OCI-LY7 (cell line): ENCODE measurements at regions not wholly inside any gene's neighbourhood (a gene's known extent, or its start where the extent isn't known, plus 50 kb on each side); places are given as distances from the start of the nearest gene placed in this dataset.

Source experiments
- BruUV-seq: library from RNA; stranded (reverse); fragments of 400-500 nt; replicated peaks from 2 replicates; lab custom pipeline; 2021; lab: Mats Ljungman, UMichigan
- CTCF ChIA-PET: fragments of 300-600 bp; sonication (Branson Sonifier 250); formaldehyde crosslinking; loops from one replicate; lab custom pipeline; 2022; ENCODE audit warnings: antibody characterized with exemption; ENCODE audit not compliant: unreplicated experiment; lab: Charles Lee
- POLR2A ChIA-PET: fragments of 300-600 bp; sonication (Branson Sonifier 250); formaldehyde crosslinking; loops from one replicate; lab custom pipeline; 2022; ENCODE audit warnings: antibody characterized with exemption; lab: Charles Lee
- DNase-seq: peaks from one replicate; pipeline ENCODE4 v3.0.0-alpha.2; 2015; ENCODE audit warnings: low spot score
- H2AFZ ChIP-seq: fragments of 200-600 bp; sonication (generic), shearing (Covaris generic); 2 replicates; pipeline ENCODE4 v1.6.1; 2014; ENCODE audit warnings: mild to moderate bottlenecking, antibody characterized with exemption, low read length, moderate library complexity
- H3K27ac ChIP-seq: fragments of 200-600 bp; sonication (generic); 2 replicates; pipeline ENCODE4 v1.5.1; 2014; ENCODE audit warnings: mixed run types, low read depth, mild to moderate bottlenecking, moderate library complexity, low read length, inconsistent platforms; ENCODE audit not compliant: poor library complexity, severe bottlenecking
- H3K36me3 ChIP-seq: fragments of 200-600 bp; sonication (generic); 2 replicates; pipeline ENCODE4 v1.6.1; 2014; ENCODE audit warnings: mild to moderate bottlenecking, antibody characterized with exemption, low read length, moderate library complexity, mixed read lengths; ENCODE audit not compliant: insufficient read depth
- H3K4me1 ChIP-seq: fragments of 200-600 bp; sonication (generic); 2 replicates; pipeline ENCODE4 v1.5.1; 2014; ENCODE audit warnings: mild to moderate bottlenecking, low read length; ENCODE audit not compliant: insufficient read depth, poor library complexity, severe bottlenecking
- H3K4me2 ChIP-seq: fragments of 200-600 bp; sonication (generic); 2 replicates; pipeline ENCODE4 v1.6.1; 2014; ENCODE audit warnings: mild to moderate bottlenecking, low read length
- H3K4me3 ChIP-seq: fragments of 200-600 bp; sonication (generic); 2 replicates; pipeline ENCODE4 v1.5.1; 2014; ENCODE audit warnings: mild to moderate bottlenecking, low read depth, low read length; ENCODE audit not compliant: poor library complexity, severe bottlenecking
- H3K79me2 ChIP-seq: fragments of 200-600 bp; sonication (generic); 2 replicates; pipeline ENCODE4 v1.6.1; 2016; ENCODE audit warnings: low read depth, mild to moderate bottlenecking, low read length, moderate library complexity, mixed read lengths; ENCODE audit not compliant: insufficient read depth
- H3K9me2 ChIP-seq: fragments of 200-600 bp; sonication (generic); 2 replicates; pipeline ENCODE4 v1.6.1; 2016; ENCODE audit warnings: mild to moderate bottlenecking, low read length, mixed read lengths; ENCODE audit not compliant: insufficient read depth
- H3K9me3 ChIP-seq: fragments of 200-600 bp; sonication (generic); 2 replicates; pipeline ENCODE4 v1.6.1; 2014; ENCODE audit warnings: mild to moderate bottlenecking, mixed run types, low read length, mixed read lengths
- H4K20me1 ChIP-seq: fragments of 200-600 bp; sonication (generic); 2 replicates; pipeline ENCODE4 v1.6.1; 2014; ENCODE audit warnings: mild to moderate bottlenecking, antibody characterized with exemption, low read length, moderate library complexity, mixed read lengths; ENCODE audit not compliant: insufficient read depth
- CTCF ChIP-seq: fragments of 200-600 bp; sonication (generic); conservative IDR thresholded peaks from 2 replicates; pipeline ENCODE4 v1.5.1; 2014; ENCODE audit warnings: mild to moderate bottlenecking, antibody characterized with exemption, low read length, moderate library complexity, mixed read lengths
- EZH2phosphoT487 ChIP-seq: fragments of 200-600 bp; sonication (generic); IDR thresholded peaks from 2 replicates; pipeline ENCODE4 v1.6.1; 2018; ENCODE audit warnings: low read depth, borderline replicate concordance, mild to moderate bottlenecking, mixed run types, antibody characterized with exemption, low read length, moderate library complexity, mixed read lengths
- intact Hi-C: fragments of 100-400 bp; cut with micrococcal nuclease; formaldehyde crosslinking; loops from one replicate; pipeline ENCODE4 v1.10.0; 2022; ENCODE audit not compliant: unreplicated experiment

- intact Hi-C loops, result no loop called here
- BruUV-seq, result no TSS peak
- no peaks in the 10 kb centered on the region for H3K36me3 ChIP-seq
- 0 out of 2 replicates have a peak, but pooled peaks cover 11% of the 10 kb centered on the region for H3K9me3 ChIP-seq
- H3K4me3 ChIP-seq, result no peak overlapping the region
- TF ChIP-seq CTCF, result no peak
- no peak for TF ChIP-seq EZH2phosphoT487
- no peak overlapping the region for H3K4me2 ChIP-seq
- H3K4me1 ChIP-seq, result no peaks in the 10 kb centered on the region
- no peak overlapping the region for H2AFZ ChIP-seq
- ChIA-PET POLR2A (no interaction called here), CTCF (no interaction called here)
- H3K79me2 ChIP-seq, result no peaks in the 10 kb centered on the region
- H4K20me1 ChIP-seq, result no peaks in the 10 kb centered on the region
- no peaks in the 10 kb centered on the region for H3K9me2 ChIP-seq
- DNase-seq, result no peak
- no peak overlapping the region for H3K27ac ChIP-seq
Observed at GRCh38 chr6:28711325-28711724, 185.6 kb downstream of the GPX5 start.

GRCh38 chr6:28711788-28712341 is 186.2 kb downstream of the GPX5 start:
- H3K4me2 ChIP-seq, result no peak overlapping the region
- no peaks in the 10 kb centered on the region for H3K9me2 ChIP-seq
- DNase-seq, result no peak
- H4K20me1 ChIP-seq, result no peaks in the 10 kb centered on the region
- no peaks in the 10 kb centered on the region for H3K36me3 ChIP-seq
- H3K27ac ChIP-seq, result no peak overlapping the region
- H3K79me2 ChIP-seq, result no peaks in the 10 kb centered on the region
- H3K9me3 ChIP-seq, result 0 out of 2 replicates have a peak, but pooled peaks cover 9% of the 10 kb centered on the region
- no peak overlapping the region for H3K4me3 ChIP-seq
- ChIA-PET CTCF (no interaction called here), POLR2A (no interaction called here)
- no TSS peak for BruUV-seq
- TF ChIP-seq EZH2phosphoT487 (no peak), CTCF (no peak)
- H3K4me1 ChIP-seq, result no peaks in the 10 kb centered on the region
- H2AFZ ChIP-seq, result no peak overlapping the region
- intact Hi-C loops, result no loop called here

GRCh38 chr6:28712982-28713381 is 187.3 kb downstream of the GPX5 start:
- no peak overlapping the region for H3K4me2 ChIP-seq
- no peaks in the 10 kb centered on the region for H3K9me3 ChIP-seq
- H3K4me3 ChIP-seq, result no peak overlapping the region
- no peaks in the 10 kb centered on the region for H3K9me2 ChIP-seq
- intact Hi-C loops, result no loop called here
- no peaks in the 10 kb centered on the region for H3K36me3 ChIP-seq
- CTCF ChIA-PET, result no interaction called here
- POLR2A ChIA-PET, result no interaction called here
- H3K27ac ChIP-seq, result no peak overlapping the region
- no peak for TF ChIP-seq CTCF
- no peak for TF ChIP-seq EZH2phosphoT487
- no peak for DNase-seq
- no TSS peak for BruUV-seq
- H2AFZ ChIP-seq, result no peak overlapping the region
- H4K20me1 ChIP-seq, result no peaks in the 10 kb centered on the region
- no peaks in the 10 kb centered on the region for H3K4me1 ChIP-seq
- H3K79me2 ChIP-seq, result no peaks in the 10 kb centered on the region
